Trophoblast cell (in vitro differentiated cells and primary cell): ENCODE measurements at regions not wholly inside any gene's neighbourhood (a gene's known extent, or its start where the extent isn't known, plus 50 kb on each side); places are given as distances from the start of the nearest gene placed in this dataset.
"Not testable (repeated sequence)": the region's sequence is repeated elsewhere in the genome, so short reads cannot be mapped to it uniquely, and the experiment has no call there.

Source experiments
- DNase-seq, 2 donors: peaks; one replicate each; pipeline ENCODE4 v3.0.0-alpha.2; 2016
- H2AFZ ChIP-seq: 2 replicates; pipeline ENCODE4 v1.6.1; 2013; ENCODE audit warnings: low read length, moderate library complexity, mild to moderate bottlenecking; ENCODE audit not compliant: insufficient read depth, poor library complexity
- H2AK5ac ChIP-seq: 2 replicates; pipeline ENCODE4 v1.6.1; 2013; ENCODE audit warnings: mild to moderate bottlenecking, low read length
- H2BK120ac ChIP-seq: 2 replicates; pipeline ENCODE4 v1.6.1; 2013; ENCODE audit warnings: low read length, mild to moderate bottlenecking, moderate library complexity; ENCODE audit not compliant: insufficient read depth, poor library complexity
- H2BK12ac ChIP-seq: 2 replicates; pipeline ENCODE4 v1.6.1; 2013; ENCODE audit warnings: mild to moderate bottlenecking, low read length, moderate library complexity
- H2BK5ac ChIP-seq: 2 replicates; pipeline ENCODE4 v1.6.1; 2013; ENCODE audit warnings: low read length, low read depth, moderate library complexity, mild to moderate bottlenecking; ENCODE audit not compliant: poor library complexity
- H3K14ac ChIP-seq: 2 replicates; pipeline ENCODE4 v1.6.1; 2013; ENCODE audit warnings: mild to moderate bottlenecking, low read length
- H3K18ac ChIP-seq: 2 replicates; pipeline ENCODE4 v1.6.1; 2013; ENCODE audit warnings: mild to moderate bottlenecking, low read length
- H3K23ac ChIP-seq: 2 replicates; pipeline ENCODE4 v1.6.1; 2013; ENCODE audit warnings: low read length
- H3K27ac ChIP-seq: 2 replicates; pipeline ENCODE4 v1.5.1; 2013; ENCODE audit warnings: low read depth, mild to moderate bottlenecking, inconsistent platforms, low read length, moderate library complexity
- H3K27me3 ChIP-seq: 2 replicates; pipeline ENCODE4 v1.6.1; 2013; ENCODE audit warnings: inconsistent platforms, mild to moderate bottlenecking, low read length, moderate library complexity; ENCODE audit not compliant: insufficient read depth
- H3K36me3 ChIP-seq, 2 experiments: 1 replicate in 1 of 2; 2 replicates in 1 of 2; pipeline ENCODE4 v1.6.1; 2013; ENCODE audit warnings: low read length in 2 of 2, mild to moderate bottlenecking in 2 of 2, moderate library complexity in 1 of 2; ENCODE audit not compliant: insufficient read depth in 2 of 2, control insufficient read depth in 1 of 2
- H3K4ac ChIP-seq: 2 replicates; pipeline ENCODE4 v1.6.1; 2013; ENCODE audit warnings: low read depth, mild to moderate bottlenecking, low read length, moderate library complexity
- H3K4me1 ChIP-seq, 2 experiments: 1 replicate in 1 of 2; 2 replicates in 1 of 2; pipeline ENCODE4 v1.6.1; 2013; ENCODE audit warnings: low read length in 2 of 2, mild to moderate bottlenecking in 2 of 2, moderate library complexity in 1 of 2; ENCODE audit not compliant: insufficient read depth in 2 of 2, control insufficient read depth in 1 of 2
- H3K4me2 ChIP-seq: 2 replicates; pipeline ENCODE4 v1.6.1; 2013; ENCODE audit warnings: inconsistent platforms, mild to moderate bottlenecking, low read length, moderate library complexity
- H3K4me3 ChIP-seq: 2 replicates; pipeline ENCODE4 v1.5.1; 2013; ENCODE audit warnings: mild to moderate bottlenecking, low read depth, low read length, inconsistent platforms
- H3K79me1 ChIP-seq: one replicate; pipeline ENCODE4 v1.6.1; 2013; ENCODE audit warnings: low read length
- H3K79me2 ChIP-seq: 2 replicates; pipeline ENCODE4 v1.6.1; 2013; ENCODE audit warnings: low read length, mild to moderate bottlenecking; ENCODE audit not compliant: control insufficient read depth, insufficient read depth, poor library complexity
- H3K9ac ChIP-seq: 2 replicates; pipeline ENCODE4 v1.6.1; 2013; ENCODE audit warnings: mild to moderate bottlenecking, low read length
- H3K9me3 ChIP-seq: 2 replicates; pipeline ENCODE4 v1.6.1; 2013; ENCODE audit warnings: low read depth, mild to moderate bottlenecking, control low read depth, inconsistent platforms, low read length; ENCODE audit not compliant: insufficient read depth
- H4K12ac ChIP-seq: 2 replicates; pipeline ENCODE4 v1.6.1; 2013; ENCODE audit warnings: low read depth, mild to moderate bottlenecking, low read length, moderate library complexity
- H4K8ac ChIP-seq: 2 replicates; pipeline ENCODE4 v1.6.1; 2013; ENCODE audit warnings: low read depth, mild to moderate bottlenecking, low read length, moderate library complexity
- H4K91ac ChIP-seq: one replicate; pipeline ENCODE4 v1.6.1; 2013; ENCODE audit warnings: low read depth, mild to moderate bottlenecking, low read length, moderate library complexity
- WGBS: extraction: QIAGEN DNeasy Blood & Tissue Kit; methylation state at CpG from one replicate; pipeline ENCODE4 v1.1.7; 2013; ENCODE audit warnings: missing lambda C conversion rate; ENCODE audit not compliant: insufficient read length, insufficient coverage; ENCODE audit errors: extremely low coverage; 5-methylcytosine and 5-hydroxymethylcytosine counted together

- peaks cover 14% of the 10 kb centered on the region for H3K9me3 ChIP-seq
- no CpG with 5 or more reads among the region's 9 CpGs for WGBS
- no peak overlapping the region for H3K27ac ChIP-seq
- no peak overlapping the region for H4K91ac ChIP-seq
- H3K79me2 ChIP-seq: no peaks in the 10 kb centered on the region
- H3K36me3 ChIP-seq: no peaks in the 10 kb centered on the region
- H2BK120ac ChIP-seq: no peak overlapping the region
- no peak overlapping the region for H3K9ac ChIP-seq
- H2AK5ac ChIP-seq: no peak overlapping the region
- H4K12ac ChIP-seq: no peak overlapping the region
- no peak for DNase-seq
- H3K4ac ChIP-seq: no peak overlapping the region
- no peaks in the 10 kb centered on the region for H3K4me1 ChIP-seq
- no peak overlapping the region for H4K8ac ChIP-seq
- H3K18ac ChIP-seq: no peak overlapping the region
- no peak overlapping the region for H2AFZ ChIP-seq
- no peak overlapping the region for H3K23ac ChIP-seq
- H3K14ac ChIP-seq: no peak overlapping the region
- no peak overlapping the region for H3K4me3 ChIP-seq
- no peak overlapping the region for H2BK12ac ChIP-seq
- H3K4me2 ChIP-seq: no peak overlapping the region
- H3K27me3 ChIP-seq: no peaks in the 10 kb centered on the region
- no peak overlapping the region for H2BK5ac ChIP-seq
- no peaks in the 10 kb centered on the region for H3K79me1 ChIP-seq
Measured at GRCh38 chr17:79556271-79556670, 54.6 kb downstream of the RBFOX3 start.

GRCh38 chr17:79555543-79555942, 55.3 kb downstream of the RBFOX3 start:
- Histone ChIP-seq H3K4ac (no peak overlapping the region), H3K4me3 (no peak overlapping the region), H2BK5ac (no peak overlapping the region), H2AK5ac (no peak overlapping the region), H3K36me3 (no peaks in the 10 kb centered on the region), H3K4me2 (no peak overlapping the region), H4K8ac (no peak overlapping the region), H3K9me3 (peaks cover 12% of the 10 kb centered on the region), H3K23ac (no peak overlapping the region), H3K27ac (no peak overlapping the region), H2AFZ (no peak overlapping the region), H3K9ac (no peak overlapping the region), H2BK120ac (no peak overlapping the region), H3K18ac (no peak overlapping the region), H3K27me3 (no peaks in the 10 kb centered on the region), H2BK12ac (no peak overlapping the region), H4K91ac (no peak overlapping the region), H3K79me2 (no peaks in the 10 kb centered on the region), H3K14ac (no peak overlapping the region), H3K4me1 (no peaks in the 10 kb centered on the region), H3K79me1 (no peaks in the 10 kb centered on the region), H4K12ac (no peak overlapping the region)
- DNase-seq: no peak
- WGBS: no CpG with 5 or more reads among the region's 5 CpGs

GRCh38 chr17:79554346-79554745, 56.5 kb downstream of the RBFOX3 start:
- H3K18ac ChIP-seq, H4K12ac ChIP-seq, H4K8ac ChIP-seq, H3K27ac ChIP-seq, H3K27me3 ChIP-seq, H3K23ac ChIP-seq, H3K4me3 ChIP-seq, H3K4ac ChIP-seq, H2BK5ac ChIP-seq, H3K9ac ChIP-seq, H2BK12ac ChIP-seq, H2AK5ac ChIP-seq, H4K91ac ChIP-seq, H3K79me2 ChIP-seq, H2AFZ ChIP-seq, H3K4me2 ChIP-seq, H3K36me3 ChIP-seq, DNase-seq, H3K14ac ChIP-seq, H3K79me1 ChIP-seq, H2BK120ac ChIP-seq, H3K4me1 ChIP-seq: not testable (repeated sequence)
- peaks cover 10% of the 10 kb centered on the region for H3K9me3 ChIP-seq
- no CpG with 5 or more reads among the region's 5 CpGs for WGBS

- no peak overlapping the region for H3K4ac ChIP-seq
- no peak overlapping the region for H3K18ac ChIP-seq
- no CpG with 5 or more reads among the region's 1 CpG for WGBS
Measured at GRCh38 chr17:79552824-79553223, 58.0 kb downstream of the RBFOX3 start.

More at GRCh38 chr17:79552824-79553223, 58.0 kb downstream of the RBFOX3 start:
- H3K23ac ChIP-seq: no peak overlapping the region
- H3K4me1 ChIP-seq: no peaks in the 10 kb centered on the region
- no peak overlapping the region for H2BK5ac ChIP-seq
- H4K8ac ChIP-seq: no peak overlapping the region
- H3K27me3 ChIP-seq: no peaks in the 10 kb centered on the region
- H2AFZ ChIP-seq: no peak overlapping the region
- no peak overlapping the region for H2BK120ac ChIP-seq
- no peak overlapping the region for H2AK5ac ChIP-seq
- peaks cover 10% of the 10 kb centered on the region for H3K9me3 ChIP-seq
- no peak overlapping the region for H3K14ac ChIP-seq
- H3K79me1 ChIP-seq: no peaks in the 10 kb centered on the region
- no peak overlapping the region for H4K91ac ChIP-seq
- H3K79me2 ChIP-seq: no peaks in the 10 kb centered on the region
- no peaks in the 10 kb centered on the region for H3K36me3 ChIP-seq
- H2BK12ac ChIP-seq: no peak overlapping the region
- H3K4me2 ChIP-seq: no peak overlapping the region
- no peak overlapping the region for H3K27ac ChIP-seq
- no peak for DNase-seq
- H3K4me3 ChIP-seq: no peak overlapping the region
- H3K9ac ChIP-seq: no peak overlapping the region
- no peak overlapping the region for H4K12ac ChIP-seq
